Natural killer cell treated with Interleukin-12 subunit alpha and Interleukin-12 subunit beta and Interleukin-15 and Interleukin-18, amount 100 ng/mL, for 72 hours (primary cell): ENCODE measurements at regions not wholly inside any gene's neighbourhood (a gene's known extent, or its start where the extent isn't known, plus 50 kb on each side); places are given as distances from the start of the nearest gene placed in this dataset.
"Not testable (repeated sequence)": the region's sequence is repeated elsewhere in the genome, so short reads cannot be mapped to it uniquely, and the experiment has no call there.

ENCODE experiments used
- ATAC-seq, 2 donors: fragments of 150-1000 bp; cut with Tn5 transposase in 1 of 2; sonication (Bioruptor Pico), chemical (Tn5 transposase) in 1 of 2; 2 replicates each; pipeline ENCODE4 v1.10.0; 2021
- DNase-seq: peaks from one replicate; pipeline ENCODE4 v3.0.0; 2022; ENCODE audit warnings: low spot score
- H3K27ac Mint-ChIP-seq, 2 donors: 1 replicate in 1 of 2; 2 replicates in 1 of 2; pipeline ENCODE4 v1.8.0; 2022; ENCODE audit warnings: mixed read lengths in 2 of 2, mild to moderate bottlenecking in 1 of 2, moderate library complexity in 1 of 2
- H3K27me3 Mint-ChIP-seq, 2 donors: 1 replicate in 1 of 2; 2 replicates in 1 of 2; pipeline ENCODE4 v1.8.0; 2022; ENCODE audit warnings: mixed read lengths in 2 of 2
- H3K36me3 Mint-ChIP-seq: one replicate; pipeline ENCODE4 v1.8.0; 2022; ENCODE audit warnings: mixed read lengths
- H3K4me1 Mint-ChIP-seq, 2 donors: 1 replicate in 1 of 2; 2 replicates in 1 of 2; pipeline ENCODE4 v1.8.0; 2022; ENCODE audit warnings: low read depth in 2 of 2, mixed read lengths in 2 of 2, mild to moderate bottlenecking in 1 of 2
- H3K4me3 Mint-ChIP-seq: one replicate; pipeline ENCODE4 v1.8.0; 2022; ENCODE audit warnings: mixed read lengths
- H3K9me3 Mint-ChIP-seq: 2 replicates; pipeline ENCODE4 v1.8.0; 2022; ENCODE audit warnings: mixed read lengths

GRCh38 chr14:83614956-83615355 is 1915.0 kb upstream of the FLRT2 start:
- Mint-ChIP-seq H3K4me3 (no peak overlapping the region), H3K9me3 (peaks cover 12% of the 10 kb centered on the region), H3K27ac (no peak overlapping the region), H3K4me1 (no peaks in the 10 kb centered on the region), H3K27me3 (no peaks in the 10 kb centered on the region), H3K36me3 (no peaks in the 10 kb centered on the region)
- ATAC-seq: no peak
- DNase-seq: no peak

GRCh38 chr14:83624541-83624940 is 1905.4 kb upstream of the FLRT2 start:
- no peak for DNase-seq
- no peak overlapping the region for H3K4me3 Mint-ChIP-seq
- no peaks in the 10 kb centered on the region for H3K27me3 Mint-ChIP-seq
- H3K36me3 Mint-ChIP-seq: no peaks in the 10 kb centered on the region
- H3K4me1 Mint-ChIP-seq: no peaks in the 10 kb centered on the region
- peaks cover 18% of the 10 kb centered on the region for H3K9me3 Mint-ChIP-seq
- H3K27ac Mint-ChIP-seq: no peak overlapping the region
- no peak for ATAC-seq

DNA sequence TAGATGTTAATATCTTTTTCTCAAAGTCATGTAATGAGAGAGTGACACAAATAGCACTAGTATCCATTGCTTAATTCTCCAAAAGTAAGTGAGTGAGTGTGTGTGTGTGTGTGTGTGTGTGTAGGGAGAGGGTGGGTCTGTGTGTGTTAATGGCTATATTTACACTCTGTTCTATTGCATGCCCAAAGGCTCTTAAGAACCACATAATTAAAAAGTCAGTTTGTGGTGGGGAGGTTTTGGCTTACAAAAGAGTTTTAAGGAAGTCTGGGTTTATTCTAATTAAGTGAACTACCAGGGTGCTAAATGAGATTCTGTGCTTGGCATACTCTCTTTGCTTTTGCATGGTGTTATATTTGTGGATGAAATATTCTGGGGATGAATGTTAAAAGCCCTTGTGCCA is 1897.6 kb upstream of the FLRT2 start:
- no peaks in the 10 kb centered on the region for H3K4me1 Mint-ChIP-seq
- H3K9me3 Mint-ChIP-seq: peaks cover 6% of the 10 kb centered on the region
- ATAC-seq (no peak), DNase-seq (no peak)
- no peak overlapping the region for H3K27ac Mint-ChIP-seq
- no peaks in the 10 kb centered on the region for H3K27me3 Mint-ChIP-seq
- no peaks in the 10 kb centered on the region for H3K36me3 Mint-ChIP-seq
- H3K4me3 Mint-ChIP-seq: no peak overlapping the region

DNA sequence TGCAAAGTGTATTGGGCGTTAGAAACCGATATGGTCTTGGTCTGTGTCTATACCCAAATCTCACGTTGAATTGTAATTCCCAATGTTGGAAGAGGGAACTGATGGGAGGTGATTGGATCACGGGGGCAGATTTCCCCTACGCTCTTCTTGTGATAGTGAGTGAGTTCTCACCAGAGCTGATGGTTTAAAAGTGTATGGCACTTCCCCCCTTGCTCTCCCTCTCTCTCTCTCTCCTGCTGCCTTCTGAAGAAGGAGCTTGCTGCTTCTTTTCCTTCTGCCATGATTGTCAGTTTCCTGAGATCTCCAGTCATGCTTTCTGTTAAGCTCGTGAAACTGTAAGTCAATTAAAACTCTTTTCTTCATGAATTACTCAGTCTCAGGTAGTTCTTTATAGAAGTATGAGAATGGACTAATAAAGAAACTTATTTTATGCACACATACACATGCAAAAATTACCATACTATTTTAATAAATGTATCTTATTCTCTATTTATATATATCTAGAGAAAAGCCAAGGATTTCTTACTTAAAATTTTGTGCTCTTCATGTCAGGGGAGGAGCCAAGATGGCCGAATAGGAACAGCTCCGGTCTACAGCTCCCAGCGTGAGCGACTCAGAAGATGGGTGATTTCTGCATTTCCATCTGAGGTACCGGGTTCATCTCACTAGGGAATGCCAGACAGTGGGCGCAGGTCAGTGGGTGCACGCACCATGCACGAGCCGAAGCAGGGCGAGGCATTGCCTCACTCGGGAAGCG is 1891.0 kb upstream of the FLRT2 start:
- Mint-ChIP-seq H3K36me3 (no peaks in the 10 kb centered on the region), H3K4me3 (no peak overlapping the region)
- no peak for DNase-seq

DNA sequence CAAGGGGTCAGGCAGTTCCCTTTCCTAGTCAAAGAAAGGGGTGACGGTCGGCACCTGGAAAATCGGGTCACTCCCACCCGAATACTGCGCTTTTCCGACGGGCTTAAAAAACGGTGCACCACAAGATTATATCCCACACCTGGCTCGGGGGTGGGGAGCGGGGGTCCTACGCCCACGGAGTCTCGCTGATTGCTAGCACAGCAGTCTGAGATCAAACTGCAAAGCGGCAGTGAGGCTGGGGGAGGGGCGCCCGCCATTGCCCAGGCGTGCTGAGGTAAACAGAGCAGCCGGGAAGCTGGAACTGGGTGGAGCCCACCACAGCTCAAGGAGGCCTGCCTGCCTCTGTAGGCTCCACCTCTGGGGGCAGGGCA is 1890.5 kb upstream of the FLRT2 start:
- H3K36me3 Mint-ChIP-seq, H3K27me3 Mint-ChIP-seq, DNase-seq, H3K27ac Mint-ChIP-seq, H3K4me3 Mint-ChIP-seq, ATAC-seq, H3K4me1 Mint-ChIP-seq: not testable (repeated sequence)
- peaks cover 15% of the 10 kb centered on the region for H3K9me3 Mint-ChIP-seq

More for the DNA sequence above, 1891.0 kb upstream of the FLRT2 start:
- no peak for ATAC-seq
- Mint-ChIP-seq H3K27ac (no peak overlapping the region), H3K27me3 (no peaks in the 10 kb centered on the region), H3K4me1 (no peaks in the 10 kb centered on the region), H3K9me3 (peaks cover 15% of the 10 kb centered on the region)

GRCh38 chr14:83646228-83646627 is 1883.7 kb upstream of the FLRT2 start:
- peaks cover 4% of the 10 kb centered on the region for H3K36me3 Mint-ChIP-seq
- H3K27me3 Mint-ChIP-seq: no peaks in the 10 kb centered on the region
- DNase-seq (no peak), ATAC-seq (no peak)
- H3K4me1 Mint-ChIP-seq: no peaks in the 10 kb centered on the region
- H3K9me3 Mint-ChIP-seq: peaks cover 15% of the 10 kb centered on the region
- H3K4me3 Mint-ChIP-seq: no peak overlapping the region
- no peak overlapping the region for H3K27ac Mint-ChIP-seq

DNA sequence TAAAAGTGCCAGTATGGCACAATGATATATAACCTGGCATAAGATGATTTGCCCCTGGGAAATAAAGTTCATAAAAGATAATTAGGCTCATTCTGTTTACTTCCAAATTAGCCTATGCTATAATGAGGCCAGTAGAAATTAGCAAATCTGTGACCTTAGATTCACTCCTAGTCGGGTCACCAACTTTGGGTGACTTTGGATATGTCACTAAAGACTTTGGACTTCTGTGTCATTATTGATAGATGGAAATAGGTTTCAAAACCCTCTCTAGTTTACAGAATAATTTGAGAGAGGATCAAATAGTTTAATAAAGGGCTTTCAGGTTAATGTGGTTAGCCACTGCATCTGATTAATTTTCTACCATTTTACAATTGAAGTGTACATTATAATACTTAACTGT is 1869.3 kb upstream of the FLRT2 start:
- no peaks in the 10 kb centered on the region for H3K36me3 Mint-ChIP-seq
- no peaks in the 10 kb centered on the region for H3K4me1 Mint-ChIP-seq
- no peak for DNase-seq
- H3K27me3 Mint-ChIP-seq: no peaks in the 10 kb centered on the region
- peaks cover 15% of the 10 kb centered on the region for H3K9me3 Mint-ChIP-seq
- ATAC-seq: no peak
- H3K4me3 Mint-ChIP-seq: no peak overlapping the region
- H3K27ac Mint-ChIP-seq: no peak overlapping the region

DNA sequence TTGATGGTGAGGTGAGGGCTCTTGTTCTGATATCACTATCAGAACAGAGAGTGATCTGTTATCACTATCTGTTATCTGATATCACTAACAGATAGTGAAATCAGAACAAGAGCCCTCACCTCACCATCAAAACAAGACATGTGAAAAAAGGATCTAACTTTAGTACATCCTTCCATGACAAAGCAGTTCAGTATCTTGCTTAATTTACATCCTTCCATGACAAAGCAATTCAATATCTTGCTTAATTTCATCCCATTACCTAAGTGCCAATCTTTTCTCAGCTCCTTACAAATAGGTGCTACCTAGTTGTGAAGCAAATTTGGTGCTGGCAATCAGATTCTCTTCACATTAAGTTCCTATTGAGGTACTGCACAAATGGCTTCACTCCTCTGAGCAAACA is 1865.6 kb upstream of the FLRT2 start:
- DNase-seq (no peak), ATAC-seq (no peak)
- Mint-ChIP-seq H3K27me3 (no peaks in the 10 kb centered on the region), H3K9me3 (peaks cover 16% of the 10 kb centered on the region), H3K36me3 (no peaks in the 10 kb centered on the region), H3K4me1 (no peaks in the 10 kb centered on the region), H3K27ac (no peak overlapping the region), H3K4me3 (no peak overlapping the region)

- Mint-ChIP-seq H3K36me3 (no peaks in the 10 kb centered on the region), H3K27me3 (no peaks in the 10 kb centered on the region), H3K9me3 (peaks cover 14% of the 10 kb centered on the region), H3K27ac (no peak overlapping the region), H3K4me1 (no peaks in the 10 kb centered on the region), H3K4me3 (no peak overlapping the region)
- ATAC-seq (no peak), DNase-seq (no peak)
These were observed 1840.7 kb upstream of the FLRT2 start for GRCh38 chr14:83689265-83689664.

DNA sequence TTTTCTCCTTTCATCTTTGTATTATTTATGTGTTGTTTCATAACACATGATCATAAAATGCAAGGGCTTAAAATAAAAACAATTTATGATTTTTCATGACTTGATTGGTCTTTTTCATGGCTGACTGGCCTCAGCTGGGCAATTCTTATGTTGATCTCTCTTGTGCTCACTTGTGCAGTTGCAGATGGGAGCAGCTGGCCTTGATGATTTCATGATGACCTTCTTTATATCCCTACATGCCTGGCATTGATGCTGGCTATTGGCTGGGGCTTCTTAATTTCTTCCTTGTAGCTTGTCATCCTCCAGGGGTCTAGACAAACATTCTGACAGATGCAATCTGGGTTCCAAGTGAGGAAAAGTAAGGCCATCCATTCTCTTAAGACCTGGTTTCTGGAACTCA is 1832.8 kb upstream of the FLRT2 start:
- Mint-ChIP-seq H3K36me3 (no peaks in the 10 kb centered on the region), H3K9me3 (peaks cover 3% of the 10 kb centered on the region), H3K4me3 (no peak overlapping the region), H3K27ac (no peak overlapping the region), H3K27me3 (no peaks in the 10 kb centered on the region), H3K4me1 (no peaks in the 10 kb centered on the region)
- DNase-seq (no peak), ATAC-seq (no peak)

GRCh38 chr14:83702619-83703018 is 1827.3 kb upstream of the FLRT2 start:
- no peak for ATAC-seq
- DNase-seq: no peak
- Mint-ChIP-seq H3K4me3 (no peak overlapping the region), H3K4me1 (no peaks in the 10 kb centered on the region), H3K27me3 (no peaks in the 10 kb centered on the region), H3K9me3 (peaks cover 6% of the 10 kb centered on the region), H3K27ac (no peak overlapping the region), H3K36me3 (no peaks in the 10 kb centered on the region)

DNA sequence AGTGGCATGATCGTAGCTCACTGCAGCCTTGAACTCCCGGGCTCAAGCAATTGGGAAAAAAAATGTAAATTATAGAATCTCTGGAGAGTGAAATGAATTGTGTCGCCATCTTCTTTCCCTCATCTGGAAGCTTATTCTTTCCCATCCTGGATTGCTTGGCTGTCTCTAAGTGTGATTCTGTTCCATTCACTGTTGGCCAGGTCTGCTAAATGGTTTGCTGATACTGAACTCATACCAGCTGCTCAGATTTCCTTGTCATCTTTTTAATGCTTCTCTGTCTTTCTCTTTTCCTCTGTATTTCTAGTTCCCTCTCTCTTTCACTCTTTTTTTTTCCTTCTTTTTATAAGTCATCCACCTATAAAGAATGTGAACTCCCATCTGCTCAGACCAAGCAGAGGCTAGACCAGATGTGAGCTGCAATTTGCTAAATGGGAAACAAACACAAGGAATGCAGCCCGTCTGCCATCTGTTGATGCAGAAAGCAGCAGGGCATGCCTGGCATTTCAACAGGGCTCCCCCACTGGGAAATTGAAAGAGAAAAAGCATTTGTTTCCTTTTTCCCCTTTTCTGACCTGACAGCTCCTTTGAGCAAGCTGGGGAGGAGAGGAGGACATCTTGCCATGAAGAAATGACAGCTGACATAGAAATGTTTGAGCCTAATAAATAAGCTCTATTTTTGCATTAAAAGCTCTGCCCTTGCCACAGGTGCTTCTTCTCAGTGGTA is 1823.6 kb upstream of the FLRT2 start:
- Mint-ChIP-seq H3K4me1 (no peaks in the 10 kb centered on the region), H3K36me3 (no peaks in the 10 kb centered on the region), H3K9me3 (peaks cover 6% of the 10 kb centered on the region), H3K27me3 (no peaks in the 10 kb centered on the region), H3K4me3 (no peak overlapping the region), H3K27ac (no peak overlapping the region)
- ATAC-seq (no peak), DNase-seq (no peak)

DNA sequence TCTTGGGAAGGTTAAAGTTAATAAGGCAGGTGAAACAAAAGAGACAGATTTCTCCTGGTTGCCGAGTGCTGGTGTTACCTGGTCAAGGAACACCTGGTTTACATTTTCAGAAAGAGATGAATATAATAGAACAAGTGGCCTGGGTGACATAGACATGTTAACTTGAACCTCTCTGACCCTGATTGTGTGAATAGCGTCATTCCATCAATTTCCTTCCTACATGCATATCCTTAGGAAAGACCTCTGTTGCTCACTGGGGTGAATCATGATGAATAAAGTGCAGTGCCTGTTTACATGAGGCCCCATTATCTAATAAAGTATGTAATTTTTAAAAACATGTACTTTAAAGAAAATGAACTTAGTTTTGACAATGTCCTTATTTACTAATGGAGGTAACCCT is 1822.9 kb upstream of the FLRT2 start:
- no peaks in the 10 kb centered on the region for H3K27me3 Mint-ChIP-seq

DNA sequence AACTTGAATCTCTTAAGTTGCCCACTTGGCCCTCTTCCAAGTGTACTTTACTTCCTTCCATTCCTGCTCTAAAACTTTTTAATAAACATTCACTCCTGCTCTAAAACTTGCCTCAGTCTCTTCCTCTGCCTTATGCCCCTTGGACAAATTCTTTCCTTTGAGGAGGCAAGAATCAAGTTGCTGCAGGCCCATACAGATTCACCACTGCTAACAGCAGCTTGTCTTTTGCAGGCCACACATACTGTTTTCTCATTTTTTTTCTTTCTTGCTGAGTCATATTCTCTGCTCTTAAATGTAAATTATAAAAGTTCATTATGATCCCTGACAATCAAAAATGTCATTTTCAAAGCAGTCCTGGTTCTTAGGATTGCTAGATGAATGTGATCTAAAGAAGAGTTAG is 1820.8 kb upstream of the FLRT2 start:
- ATAC-seq (no peak), DNase-seq (no peak)
- peaks cover 6% of the 10 kb centered on the region for H3K9me3 Mint-ChIP-seq
- no peaks in the 10 kb centered on the region for H3K4me1 Mint-ChIP-seq
- no peak overlapping the region for H3K4me3 Mint-ChIP-seq
- H3K36me3 Mint-ChIP-seq: no peaks in the 10 kb centered on the region
- no peaks in the 10 kb centered on the region for H3K27me3 Mint-ChIP-seq
- H3K27ac Mint-ChIP-seq: no peak overlapping the region

More for the DNA sequence above, 1822.9 kb upstream of the FLRT2 start:
- H3K9me3 Mint-ChIP-seq: peaks cover 6% of the 10 kb centered on the region
- no peak for ATAC-seq
- H3K36me3 Mint-ChIP-seq: no peaks in the 10 kb centered on the region
- H3K4me3 Mint-ChIP-seq: no peak overlapping the region
- no peak for DNase-seq
- no peaks in the 10 kb centered on the region for H3K4me1 Mint-ChIP-seq
- no peak overlapping the region for H3K27ac Mint-ChIP-seq
